H4 (cell line): ENCODE measurements at regions not wholly inside any gene's neighbourhood (a gene's known extent, or its start where the extent isn't known, plus 50 kb on each side); places are given as distances from the start of the nearest gene placed in this dataset.
"Not testable (repeated sequence)": the region's sequence is repeated elsewhere in the genome, so short reads cannot be mapped to it uniquely, and the experiment has no call there.

ENCODE experiments used
- DNase-seq: peaks from one replicate; pipeline ENCODE4 v3.0.0-alpha.2; 2015; ENCODE audit warnings: low spot score

DNA sequence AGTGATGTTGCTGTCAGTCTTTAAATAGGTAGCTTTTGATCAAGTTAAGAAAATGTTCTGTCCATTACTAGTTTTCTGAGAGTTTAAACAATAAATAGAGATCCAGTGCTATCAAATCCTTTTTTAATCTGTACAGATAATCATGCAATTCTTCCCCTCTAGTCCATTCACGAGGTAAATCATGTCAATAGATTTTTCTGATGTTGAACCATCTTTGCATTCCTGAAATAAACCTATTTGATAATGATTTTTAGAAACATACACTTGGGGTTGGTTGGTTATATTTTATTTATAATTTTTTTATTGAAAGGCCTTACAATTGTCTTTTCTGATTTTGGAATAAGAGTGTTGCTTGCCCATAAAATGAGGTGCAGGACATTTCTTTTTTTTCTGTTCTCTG, 95.0 kb downstream of the FAM53A start:
- DNase-seq: no peak

DNA sequence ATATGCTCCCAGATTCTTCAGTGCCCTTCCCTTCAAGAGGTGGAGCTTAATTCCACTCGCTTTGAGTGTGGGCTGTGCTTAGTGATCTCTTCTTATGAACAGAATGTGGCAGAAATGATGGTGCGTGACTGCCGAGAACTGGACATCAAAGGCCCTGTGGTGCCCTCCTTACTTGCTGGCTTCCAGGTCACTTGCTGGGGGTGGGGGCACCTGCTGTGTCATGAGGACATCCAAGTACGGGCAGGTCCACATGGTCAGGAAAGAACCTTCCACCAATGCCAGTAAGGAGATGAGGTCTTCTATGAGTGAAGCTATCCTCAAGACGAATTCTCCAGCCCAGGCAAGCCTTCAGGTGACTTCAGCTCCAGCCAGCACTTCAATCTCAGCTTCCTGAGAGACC, 95.8 kb downstream of the FAM53A start:
- DNase-seq: no peak

DNA sequence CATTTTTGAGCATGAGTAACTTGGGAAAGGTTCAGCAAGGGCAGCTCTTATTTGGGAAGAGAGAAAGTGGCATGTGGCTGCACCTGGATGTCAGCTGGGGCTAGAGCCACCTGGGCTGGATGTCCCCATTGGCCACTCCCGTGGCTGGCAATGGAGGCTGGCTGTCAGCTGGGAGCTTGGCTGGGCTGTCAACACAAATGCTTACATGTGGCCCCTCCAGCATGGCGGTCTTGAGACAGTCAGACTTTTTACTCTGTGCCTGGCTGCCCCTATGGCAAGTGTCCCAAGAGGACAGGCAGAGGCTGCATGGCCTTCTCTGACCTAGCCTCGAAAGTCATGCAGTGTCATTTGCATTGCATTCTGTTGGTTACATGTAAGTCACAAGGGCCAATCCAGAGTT, 99.6 kb downstream of the FAM53A start:
- DNase-seq: no peak

DNA sequence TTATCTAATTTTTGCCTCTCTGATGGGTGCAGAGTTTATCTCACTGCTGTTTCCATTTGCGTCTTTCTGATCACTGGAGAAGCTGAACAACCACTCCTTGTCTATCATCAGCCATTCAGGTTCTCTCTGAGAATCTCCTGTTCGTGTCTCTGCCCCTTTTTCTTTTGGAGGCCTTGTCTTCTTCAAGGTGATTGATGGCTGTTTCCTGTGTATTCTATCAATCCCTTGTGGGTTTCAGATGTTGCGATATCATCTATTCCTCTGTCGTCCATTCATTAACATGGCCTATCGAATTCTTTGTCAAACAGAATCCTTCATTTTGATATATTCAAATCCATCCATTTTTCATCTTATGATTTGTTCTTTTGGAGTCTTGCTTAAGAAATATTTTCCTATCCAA, 100.3 kb downstream of the FAM53A start:
- DNase-seq: no peak

DNA sequence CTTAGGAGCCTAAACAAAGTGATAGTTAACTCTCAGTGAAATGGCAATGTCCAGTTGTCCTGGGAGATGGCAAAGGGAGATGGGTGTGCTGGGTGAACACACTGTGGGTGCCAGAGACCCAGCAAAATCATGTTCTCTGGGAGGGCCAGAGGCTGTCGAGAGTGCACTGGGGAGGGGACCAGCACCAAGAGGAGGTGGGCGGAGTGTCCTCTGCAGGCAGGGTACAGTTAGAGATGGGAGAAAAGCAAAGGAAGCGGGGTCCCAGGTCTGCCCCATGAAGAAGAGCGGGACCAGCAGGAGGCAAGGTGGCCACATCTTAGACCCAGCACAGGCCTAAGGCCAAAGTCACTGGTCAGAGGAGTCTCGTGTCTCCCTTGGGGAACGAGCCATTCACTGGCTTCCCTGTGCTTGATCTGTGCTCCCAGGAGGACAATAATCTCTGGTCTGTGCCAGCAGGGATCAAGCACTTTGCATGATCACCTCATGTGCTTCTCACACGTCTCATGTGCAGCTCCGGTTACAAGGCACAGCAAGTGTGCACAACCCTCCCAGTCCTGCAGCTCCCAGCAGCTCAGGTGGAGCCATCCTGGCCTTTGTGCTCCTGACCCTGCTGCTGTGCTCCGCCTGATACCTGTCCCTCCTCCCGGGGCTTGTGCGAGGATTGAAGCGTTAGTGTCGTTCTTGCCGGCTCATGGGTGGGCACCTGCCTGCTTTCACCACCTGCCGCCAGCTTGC, 100.9 kb downstream of the FAM53A start:
- DNase-seq: no peak

DNA sequence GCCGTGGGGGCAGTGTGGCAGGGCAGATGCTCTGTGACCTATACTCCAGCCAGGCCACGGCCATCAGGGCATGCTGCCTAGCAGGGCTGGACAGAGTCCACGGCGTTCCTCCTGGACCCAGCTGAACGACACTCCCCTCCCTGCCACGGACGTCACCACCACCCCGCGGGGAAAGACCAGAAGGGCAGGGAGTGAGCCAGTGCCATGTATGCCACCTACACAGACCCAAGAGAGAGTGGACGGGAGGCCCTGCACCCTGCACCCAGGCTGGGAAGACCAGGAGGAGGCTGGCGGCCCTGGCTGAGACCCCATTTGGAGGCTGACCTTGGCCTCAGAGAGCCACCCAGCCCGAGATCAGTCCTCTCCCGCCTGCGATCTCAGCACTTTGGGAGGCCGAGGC, 101.9 kb downstream of the FAM53A start:
- DNase-seq: no peak

DNA sequence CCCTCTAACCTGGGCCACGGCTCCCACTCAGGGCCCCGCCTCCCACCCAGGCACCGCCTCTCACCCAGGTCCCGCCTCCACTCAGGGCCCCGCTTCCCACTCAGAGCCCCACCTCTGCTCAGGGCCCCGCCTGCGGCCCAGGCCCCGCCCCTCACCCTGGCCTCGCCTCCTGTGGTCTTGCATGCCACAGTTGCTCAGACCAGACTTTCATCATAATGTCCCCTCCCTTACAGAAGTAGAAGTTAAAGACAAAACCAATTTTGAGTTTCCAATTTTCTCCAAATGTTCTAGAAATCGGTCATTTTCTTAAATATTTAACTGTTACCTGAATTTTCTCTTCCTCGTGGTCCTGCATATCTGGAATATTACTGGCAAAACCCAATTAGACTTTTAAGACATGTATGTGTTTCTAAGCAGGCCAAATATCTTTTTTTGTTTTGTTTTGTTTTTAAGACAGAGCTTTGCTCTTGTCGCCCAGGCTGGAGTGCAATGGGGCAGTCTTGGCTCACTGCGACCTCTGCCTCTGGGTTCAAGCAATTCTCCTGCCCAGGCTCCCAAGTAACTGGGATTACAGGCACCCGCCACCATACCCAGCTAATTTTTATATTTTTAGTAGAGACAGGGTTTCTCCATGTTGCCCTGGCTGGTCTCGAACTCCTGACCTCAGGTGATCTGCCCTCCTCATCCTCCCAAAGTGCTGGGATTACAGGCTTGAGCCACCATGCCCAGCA, 102.8 kb downstream of the FAM53A start:
- DNase-seq: peak; percentile 87

DNA sequence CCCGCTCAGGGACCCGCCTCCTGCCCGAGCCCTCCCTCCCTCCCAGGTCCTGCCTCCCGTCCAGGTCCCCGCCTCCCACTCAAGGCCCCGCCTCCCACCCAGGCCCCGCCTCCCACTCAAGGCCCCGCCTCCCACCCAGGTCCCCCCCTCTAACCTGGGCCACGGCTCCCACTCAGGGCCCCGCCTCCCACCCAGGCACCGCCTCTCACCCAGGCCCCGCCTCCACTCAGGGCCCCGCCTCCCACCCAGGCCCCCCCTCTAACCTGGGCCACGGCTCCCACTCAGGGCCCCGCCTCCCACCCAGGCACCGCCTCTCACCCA, 103.5 kb downstream of the FAM53A start:
- not testable (repeated sequence) for DNase-seq

DNA sequence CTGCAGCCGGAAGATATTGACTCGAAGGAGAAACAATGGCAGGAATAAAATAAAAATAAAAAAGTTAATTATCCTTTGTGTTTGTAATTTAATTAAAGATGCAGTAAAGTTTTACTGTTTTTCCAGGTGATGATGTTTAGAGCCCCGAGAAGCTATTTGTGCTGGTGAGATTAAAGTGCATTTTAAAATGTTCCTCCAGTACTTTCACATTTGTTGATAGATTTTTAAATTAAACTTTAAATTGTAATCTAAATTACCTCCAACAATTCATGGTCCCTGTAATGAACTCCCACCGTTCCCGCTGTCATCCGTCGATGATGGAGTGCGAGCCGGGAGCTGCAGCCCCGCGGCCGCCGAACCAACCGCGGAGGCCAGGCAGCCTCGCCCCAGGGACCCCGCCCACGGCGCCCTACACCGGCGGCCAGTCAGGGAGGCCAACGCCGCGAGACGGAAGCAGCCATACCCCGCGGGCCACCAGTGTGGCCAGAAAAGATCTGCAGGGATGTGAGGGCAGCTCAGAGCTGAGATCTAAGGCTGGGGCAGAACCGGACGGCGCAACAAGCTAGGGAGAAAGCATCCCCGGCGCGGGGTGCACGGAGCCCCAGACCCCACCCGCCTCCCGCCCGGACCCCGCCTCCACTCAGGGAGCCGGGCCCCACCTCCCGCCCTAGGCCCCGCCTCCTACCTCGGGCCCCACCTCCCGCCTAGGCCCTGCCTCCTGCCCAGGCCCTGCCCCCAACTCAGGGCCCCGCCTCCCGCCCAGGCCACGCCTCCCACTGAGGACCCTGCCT, 104.0 kb downstream of the FAM53A start:
- DNase-seq: peak; percentile 83

DNA sequence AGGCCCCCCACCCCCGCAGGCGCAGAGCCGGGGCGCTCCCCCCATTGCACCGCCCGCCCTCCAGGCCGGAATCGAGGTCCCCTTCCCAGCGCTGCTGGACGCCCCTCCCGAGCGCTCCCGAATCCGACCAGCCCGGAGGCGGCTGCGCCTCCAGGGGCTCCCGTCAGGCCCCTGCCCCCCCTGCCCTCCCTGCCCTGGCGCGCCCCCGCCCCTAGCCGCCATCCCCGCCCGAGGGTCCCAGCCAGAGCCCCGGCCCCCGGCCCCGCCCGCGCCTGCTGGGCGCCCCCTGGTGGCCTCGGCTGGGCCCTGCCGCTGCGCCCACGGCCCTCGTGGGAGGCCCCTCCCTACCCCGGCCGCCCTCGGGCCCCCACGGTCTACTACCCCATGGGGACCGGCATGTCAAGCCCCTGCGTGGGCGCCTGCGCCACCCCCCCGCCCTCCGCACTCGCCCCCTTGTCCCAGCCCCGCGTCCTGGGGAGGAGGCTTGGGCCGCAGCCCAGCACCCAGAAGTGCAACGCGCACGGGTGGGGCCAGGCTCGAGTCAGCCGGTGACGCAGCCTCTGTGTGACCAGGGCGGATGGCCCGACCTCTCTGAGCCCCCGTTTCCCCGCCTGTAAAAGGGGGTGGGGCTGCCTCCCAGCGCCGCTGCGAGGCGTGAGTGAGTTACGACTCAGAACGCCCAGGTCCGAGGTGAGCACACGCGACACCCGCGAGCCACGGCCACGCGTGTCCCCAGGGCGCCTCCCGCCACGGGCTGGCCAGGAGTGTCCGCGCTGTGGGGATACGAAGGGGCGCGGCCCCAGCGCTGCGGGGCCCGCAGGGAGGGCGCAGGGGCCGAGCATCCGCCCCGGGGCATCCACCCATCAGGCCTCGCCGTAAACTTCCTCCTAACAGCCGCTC, 104.9 kb downstream of the FAM53A start:
- DNase-seq: peak; percentile 81

DNA sequence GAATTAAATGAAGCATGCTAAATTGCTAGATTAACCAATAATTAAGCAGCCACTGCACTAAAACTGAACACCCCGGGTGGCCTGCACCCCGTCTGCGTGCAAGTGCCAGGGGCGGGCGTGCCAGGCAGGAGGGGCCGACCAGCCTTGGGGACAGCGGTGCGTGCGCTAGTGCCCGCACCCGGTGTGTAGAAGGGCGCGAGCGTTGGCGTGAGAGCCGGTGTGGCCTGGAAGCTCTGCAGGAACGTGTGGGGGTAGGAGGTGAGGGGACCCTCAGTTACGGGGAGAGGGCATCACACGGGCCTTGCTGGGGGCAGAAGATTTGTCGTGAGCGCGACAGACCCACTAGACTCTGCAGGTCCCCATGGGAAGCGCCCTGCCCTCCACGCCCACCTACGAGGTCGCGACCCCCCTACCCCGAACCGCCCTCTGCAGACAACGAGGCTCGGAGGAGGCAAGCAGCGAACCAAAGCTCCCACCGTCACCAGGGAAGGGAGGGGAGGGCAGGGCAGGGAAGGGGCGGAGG, 105.8 kb downstream of the FAM53A start:
- no peak for DNase-seq

DNA sequence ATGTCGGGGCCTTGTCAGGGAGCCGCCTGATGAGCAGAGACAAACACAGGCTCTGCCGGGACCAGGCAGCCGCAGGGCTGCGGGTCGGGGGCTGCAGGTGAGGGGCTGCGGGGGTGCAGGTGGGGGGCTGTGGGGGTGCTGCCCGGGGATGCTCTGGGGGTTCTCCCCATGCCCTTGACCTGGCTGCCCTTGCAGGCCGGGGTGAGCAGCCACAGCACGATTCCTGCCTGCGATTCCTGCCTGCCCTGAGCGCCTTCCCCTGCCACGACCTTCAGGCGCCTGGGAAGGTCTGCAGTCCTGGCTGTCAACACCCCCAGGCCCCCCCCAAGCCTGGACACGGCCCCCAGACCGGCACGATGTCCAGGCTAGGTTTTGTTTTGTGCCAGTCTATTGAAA, 106.3 kb downstream of the FAM53A start:
- DNase-seq: no peak

DNA sequence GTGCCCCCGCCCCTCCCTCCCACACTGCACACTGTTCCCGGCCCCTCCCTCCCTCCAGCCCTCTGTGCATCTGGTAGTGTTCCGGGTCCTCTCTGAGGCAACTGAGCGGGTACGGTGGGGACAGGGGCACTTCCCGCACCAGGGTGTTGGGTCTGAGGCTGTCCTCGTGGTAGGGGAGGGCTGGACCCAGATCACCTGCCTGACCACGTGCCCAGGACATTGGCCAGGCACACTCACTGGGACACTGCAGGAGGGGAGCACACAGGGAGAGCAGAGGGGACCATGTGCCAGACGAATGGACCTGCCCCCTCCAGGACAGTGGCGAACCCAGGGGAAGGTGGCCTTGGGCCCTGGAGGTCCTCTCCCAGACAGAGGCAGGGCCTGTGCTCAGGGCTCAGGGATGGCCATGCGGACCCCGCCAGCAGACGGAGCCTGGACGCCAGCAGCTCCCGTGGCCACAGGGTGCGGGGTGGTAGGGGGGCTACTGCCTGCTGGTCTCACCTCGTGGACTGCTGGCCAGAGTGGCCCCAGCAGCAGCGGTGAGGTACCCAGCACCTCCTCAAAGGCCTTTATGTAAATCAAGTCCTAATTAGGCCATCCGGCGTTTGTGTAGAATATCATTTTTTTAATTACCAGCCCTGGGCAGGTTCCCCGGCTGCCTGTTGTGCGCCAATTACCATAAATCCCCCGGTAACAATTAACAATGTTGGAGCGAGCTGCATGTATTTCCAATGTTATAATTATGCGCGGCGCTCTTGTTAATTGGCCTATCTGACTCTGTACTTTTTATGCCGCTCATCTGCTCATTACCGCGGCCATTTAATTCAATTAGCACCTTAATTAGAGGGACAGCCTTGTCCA, 106.9 kb downstream of the FAM53A start:
- DNase-seq: no peak

DNA sequence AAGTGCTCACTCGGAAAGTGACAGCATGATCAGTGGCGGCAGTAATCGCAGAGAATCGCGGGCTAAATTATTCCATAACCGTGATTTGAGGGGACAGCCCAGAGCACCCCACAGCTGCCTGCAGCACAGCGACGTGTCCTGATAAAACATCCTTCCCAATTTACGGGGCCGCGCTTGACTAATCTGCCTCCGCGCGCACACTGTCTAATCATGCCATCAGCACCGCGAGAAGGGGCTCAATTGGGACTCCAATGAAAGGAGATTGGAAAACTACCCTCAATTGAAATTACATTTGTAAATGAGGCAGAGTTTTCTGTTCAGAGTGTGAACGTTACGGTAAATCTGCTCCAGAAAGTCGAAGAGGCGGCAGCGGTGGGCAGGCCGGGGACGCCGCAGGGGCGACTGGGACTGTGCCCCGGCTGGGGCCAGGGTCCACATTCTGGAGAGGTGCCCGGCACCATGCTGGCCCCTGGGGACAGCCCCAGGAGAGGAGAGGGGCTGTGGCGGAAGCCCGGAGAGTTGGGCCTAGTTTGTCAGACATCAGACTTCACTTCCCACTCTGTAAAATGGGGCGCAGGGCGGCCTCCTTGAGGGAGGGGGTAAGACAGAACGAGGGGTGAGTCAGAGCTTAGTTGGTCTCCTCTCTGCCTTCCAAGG, 107.7 kb downstream of the FAM53A start:
- DNase-seq: no peak

DNA sequence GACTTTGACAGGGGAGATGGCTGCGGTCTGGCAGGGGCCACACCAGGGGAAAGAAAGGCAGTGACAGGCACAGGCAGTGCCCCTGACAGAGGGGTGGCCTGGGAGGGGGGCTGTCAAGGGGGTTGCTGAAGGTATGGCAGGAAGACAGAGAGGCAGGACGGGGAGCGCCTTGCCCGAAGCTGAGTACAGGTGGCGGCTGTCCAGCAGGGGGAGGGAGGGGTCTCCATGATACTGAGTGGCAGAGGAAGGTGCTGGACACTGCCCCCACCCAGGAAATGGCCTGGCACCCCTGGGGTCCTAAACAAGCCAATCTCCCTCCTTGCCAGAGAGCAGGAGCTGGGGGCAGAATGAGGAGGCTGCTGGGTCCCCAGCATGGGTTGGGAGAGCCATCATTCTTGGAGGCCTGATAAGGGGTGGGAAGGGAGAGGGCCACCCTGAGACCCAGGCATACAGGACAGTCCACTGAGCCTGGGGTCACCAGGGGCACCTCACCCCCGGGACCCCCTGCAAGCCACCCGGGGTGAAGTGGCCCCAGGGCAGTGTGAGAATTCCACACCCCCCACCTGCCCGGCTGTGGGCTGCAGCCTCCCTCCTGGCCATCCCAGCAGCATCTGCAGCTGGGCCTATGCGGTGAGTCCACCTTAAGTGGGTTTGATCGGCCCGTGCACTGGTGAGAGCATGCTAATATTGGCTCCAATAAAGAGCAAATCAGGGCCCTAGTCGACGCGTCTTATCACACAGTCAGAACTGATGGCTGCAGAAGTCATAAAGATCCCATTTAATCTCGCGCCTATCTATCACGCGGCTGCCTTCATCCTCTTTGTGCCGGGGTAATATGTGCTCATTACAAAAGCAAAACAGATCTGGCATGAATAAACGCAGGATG, 108.5 kb downstream of the FAM53A start:
- no peak for DNase-seq

DNA sequence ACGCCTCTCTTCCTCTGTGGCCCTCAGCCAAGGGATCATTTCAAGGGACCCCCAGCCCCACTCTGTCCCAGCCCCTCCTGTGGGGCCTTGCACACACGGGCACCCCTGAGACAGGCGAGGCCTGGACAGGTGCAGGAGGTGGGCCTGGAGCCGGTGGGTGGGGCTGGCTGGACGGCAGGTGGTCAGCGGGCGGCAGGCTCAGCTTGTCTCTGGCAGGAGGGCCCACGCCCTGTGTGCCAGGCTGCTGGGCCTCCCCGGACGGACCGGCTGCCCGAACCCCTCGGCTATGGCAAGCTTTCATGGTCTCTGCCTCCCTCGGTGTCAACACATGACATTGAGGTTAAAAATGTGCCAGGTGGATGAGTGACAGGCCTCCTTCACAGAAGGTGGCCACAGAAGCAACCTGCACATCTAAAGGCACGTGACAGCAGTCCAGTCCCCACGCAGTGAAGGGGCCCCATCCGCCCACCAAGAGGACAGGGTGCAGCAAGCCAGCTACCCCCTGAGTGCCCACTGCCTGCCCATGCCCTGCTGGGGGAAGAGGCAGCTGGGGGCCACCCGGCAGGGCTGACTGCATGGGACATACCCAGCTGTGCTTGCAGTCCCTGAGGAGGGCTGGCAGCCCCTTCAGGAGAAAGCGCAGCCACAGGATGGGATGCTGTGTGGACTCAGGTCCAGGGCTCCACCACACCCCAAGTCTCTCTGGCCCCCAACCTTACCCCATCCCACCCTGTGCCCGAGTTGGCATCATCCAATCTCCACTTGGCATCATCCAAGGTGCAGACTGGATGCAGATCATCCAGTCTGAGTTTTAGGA, 109.3 kb downstream of the FAM53A start:
- no peak for DNase-seq

DNA sequence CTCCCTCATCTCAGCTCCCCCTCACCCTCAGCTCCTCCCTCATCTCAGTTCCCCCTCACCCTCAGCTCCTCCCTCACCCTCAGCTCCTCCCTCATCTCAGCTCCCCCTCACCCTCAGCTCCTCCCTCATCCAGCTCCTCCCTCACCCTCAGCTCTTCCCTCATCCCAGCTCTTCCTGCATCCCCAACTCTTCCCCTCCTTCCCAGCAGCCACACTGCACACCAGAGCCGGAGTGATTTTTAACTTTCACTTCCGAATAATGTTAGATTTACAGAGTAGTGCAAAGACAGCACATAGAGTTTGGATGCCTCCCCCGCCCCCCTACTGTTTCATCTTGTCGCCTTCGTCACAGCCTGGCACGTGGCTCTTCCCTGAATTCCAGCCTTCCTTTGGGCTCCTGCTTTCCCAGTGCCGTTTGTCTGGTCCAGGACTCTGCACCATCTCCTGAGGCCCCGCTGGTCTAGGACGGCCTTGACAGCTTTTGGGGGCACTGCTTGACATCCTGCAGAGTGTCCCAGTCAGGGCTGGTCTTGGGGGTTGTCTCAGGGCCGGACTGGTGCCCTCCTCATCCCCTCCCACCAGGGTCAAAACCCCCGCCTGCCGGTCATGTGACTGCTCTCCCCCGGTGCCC, 110.2 kb downstream of the FAM53A start:
- no peak for DNase-seq
